ENCODE measurements at regions not wholly inside any gene's neighbourhood (a gene's known extent, or its start where the extent isn't known, plus 50 kb on each side); places are given as distances from the start of the nearest gene placed in this dataset.

DNA sequence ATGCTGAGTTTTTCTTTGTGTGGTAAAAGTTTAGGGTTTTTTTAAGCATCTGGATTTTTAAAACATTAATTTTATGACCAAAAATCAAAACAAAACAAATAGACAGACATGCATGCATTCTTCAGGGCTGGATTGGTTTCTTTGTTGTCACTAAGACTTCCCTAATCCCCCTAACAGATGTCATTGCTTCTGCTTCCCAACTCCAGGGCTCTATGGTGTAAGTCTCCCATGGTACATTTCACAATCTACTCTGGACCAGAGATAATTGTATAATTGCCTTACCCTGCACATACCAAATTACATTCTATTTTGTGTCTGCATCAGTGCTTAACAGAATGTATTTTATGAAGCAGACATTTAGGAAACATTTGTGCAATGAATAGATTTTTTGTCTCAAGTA, 529.1 kb upstream of the SMIM31 start:
- TF ChIP-seq, protein P1, sequence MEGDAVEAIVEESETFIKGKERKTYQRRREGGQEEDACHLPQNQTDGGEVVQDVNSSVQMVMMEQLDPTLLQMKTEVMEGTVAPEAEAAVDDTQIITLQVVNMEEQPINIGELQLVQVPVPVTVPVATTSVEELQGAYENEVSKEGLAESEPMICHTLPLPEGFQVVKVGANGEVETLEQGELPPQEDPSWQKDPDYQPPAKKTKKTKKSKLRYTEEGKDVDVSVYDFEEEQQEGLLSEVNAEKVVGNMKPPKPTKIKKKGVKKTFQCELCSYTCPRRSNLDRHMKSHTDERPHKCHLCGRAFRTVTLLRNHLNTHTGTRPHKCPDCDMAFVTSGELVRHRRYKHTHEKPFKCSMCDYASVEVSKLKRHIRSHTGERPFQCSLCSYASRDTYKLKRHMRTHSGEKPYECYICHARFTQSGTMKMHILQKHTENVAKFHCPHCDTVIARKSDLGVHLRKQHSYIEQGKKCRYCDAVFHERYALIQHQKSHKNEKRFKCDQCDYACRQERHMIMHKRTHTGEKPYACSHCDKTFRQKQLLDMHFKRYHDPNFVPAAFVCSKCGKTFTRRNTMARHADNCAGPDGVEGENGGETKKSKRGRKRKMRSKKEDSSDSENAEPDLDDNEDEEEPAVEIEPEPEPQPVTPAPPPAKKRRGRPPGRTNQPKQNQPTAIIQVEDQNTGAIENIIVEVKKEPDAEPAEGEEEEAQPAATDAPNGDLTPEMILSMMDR (IDR thresholded peaks at IDR 0.05; ENCODE audit: low read depth, low read length): no peak
- TF ChIP-seq POLR2A (IDR thresholded peaks at IDR 0.05; ENCODE audit: extremely low read depth, insufficient read length): no peak
- no peak for TF ChIP-seq MAX (IDR thresholded peaks at IDR 0.05; ENCODE audit: low read depth, low read length)
- TF ChIP-seq MYC (IDR thresholded peaks at IDR 0.05; ENCODE audit: low read depth, low read length): no peak

All from NB4 (cell line).